Kidney (tissue), 13 donors: ENCODE measurements at regions not wholly inside any gene's neighbourhood (a gene's known extent, or its start where the extent isn't known, plus 50 kb on each side); places are given as distances from the start of the nearest gene placed in this dataset.

Experiments used
- DNase-seq, 5 donors: peaks; one replicate each; pipeline ENCODE4 v3.0.0-alpha.2; 2013 to 2020
- FAIRE-seq: peaks from 2 replicates; lab custom pipeline; 2012; peaks lifted over from hg19 to GRCh38; lab: Jason Lieb, UNC
- H3K27ac ChIP-seq, 2 donors: one replicate each; pipeline ENCODE4 v1.7.0; 2013; ENCODE audit warnings: low read depth in 2 of 2, low read length in 2 of 2, inconsistent platforms in 1 of 2
- H3K27me3 ChIP-seq: one replicate; pipeline ENCODE4 v1.7.1; 2013; ENCODE audit warnings: low read length, inconsistent platforms; ENCODE audit not compliant: control insufficient read depth, insufficient read depth
- H3K36me3 ChIP-seq, 3 donors: one replicate each; pipeline versions ENCODE4 v1.7.0 to v1.7.1; 2013; ENCODE audit warnings: low read length in 3 of 3, control low read depth in 1 of 3, inconsistent platforms in 1 of 3; ENCODE audit not compliant: insufficient read depth in 3 of 3, control insufficient read depth in 2 of 3
- H3K4me1 ChIP-seq, 3 donors: one replicate each; pipeline versions ENCODE4 v1.7.0 to v1.7.1; 2013; ENCODE audit warnings: low read length in 3 of 3, inconsistent platforms in 1 of 3, low read depth in 1 of 3; ENCODE audit not compliant: control insufficient read depth in 2 of 3, insufficient read depth in 2 of 3
- H3K4me3 ChIP-seq, 3 donors: one replicate each; pipeline versions ENCODE4 v1.7.0 to v1.8.1; 2013; ENCODE audit warnings: low read length in 3 of 3, control low read depth in 1 of 3, inconsistent platforms in 1 of 3
- H3K9ac ChIP-seq, 3 donors: one replicate each; pipeline versions ENCODE4 v1.7.0 to v1.7.1; 2013; ENCODE audit warnings: low read length in 3 of 3, control low read depth in 1 of 3, inconsistent platforms in 1 of 3
- H3K9me3 ChIP-seq, 3 donors: one replicate each; pipeline versions ENCODE4 v1.7.0 to v1.7.1; 2013; ENCODE audit warnings: low read length in 3 of 3, control low read depth in 1 of 3, inconsistent platforms in 1 of 3; ENCODE audit not compliant: control insufficient read depth in 2 of 3, insufficient read depth in 1 of 3
- CTCF ChIP-seq: IDR thresholded peaks from 3 replicates; pipeline ENCODE4 v1.5.1; 2012; ENCODE audit warnings: mild to moderate bottlenecking, moderate library complexity, borderline replicate concordance; ENCODE audit not compliant: insufficient read depth; ENCODE audit errors: extremely low read depth
- intact Hi-C: fragments of 100-400 bp; cut with DNase I; formaldehyde crosslinking; loops from one replicate; pipeline ENCODE4 v1.11.1; 2022
- donor health status: control.
- donor health status: control.
- donor health status: control.
- donor health status: control.
- donor health status: control.
- donor health status: DM: yes; HTN: yes; CAD: no.
- donor health status: Normal renal cell carcinoma (clear cell type).

- H3K4me1 ChIP-seq, result no peaks in the 10 kb centered on the region
- TF ChIP-seq CTCF, result no peak
- H3K27ac ChIP-seq, result no peak overlapping the region
- no peak overlapping the region for H3K9ac ChIP-seq
- no peaks in the 10 kb centered on the region for H3K9me3 ChIP-seq
- H3K36me3 ChIP-seq, result no peaks in the 10 kb centered on the region
- no peak for DNase-seq
- intact Hi-C loops, result no loop called here
- FAIRE-seq, result no peak
- H3K4me3 ChIP-seq, result no peak overlapping the region
- H3K27me3 ChIP-seq, result no peaks in the 10 kb centered on the region
Measured at GRCh38 chr1:71193153-71193552, 112.3 kb upstream of the ZRANB2 start.

GRCh38 chr1:71191520-71191919, 110.7 kb upstream of the ZRANB2 start:
- DNase-seq, result no peak
- TF ChIP-seq CTCF, result no peak
- H3K9me3 ChIP-seq, result no peaks in the 10 kb centered on the region
- H3K4me1 ChIP-seq, result no peaks in the 10 kb centered on the region
- intact Hi-C loops, result no loop called here
- FAIRE-seq, result no peak
- H3K27ac ChIP-seq, result no peak overlapping the region
- no peaks in the 10 kb centered on the region for H3K27me3 ChIP-seq
- no peak overlapping the region for H3K9ac ChIP-seq
- H3K36me3 ChIP-seq, result no peaks in the 10 kb centered on the region
- no peak overlapping the region for H3K4me3 ChIP-seq

GRCh38 chr1:71190843-71191242, 110.0 kb upstream of the ZRANB2 start:
- no peak overlapping the region for H3K27ac ChIP-seq
- H3K36me3 ChIP-seq, result no peaks in the 10 kb centered on the region
- no peak overlapping the region for H3K4me3 ChIP-seq
- H3K9ac ChIP-seq, result no peak overlapping the region
- H3K27me3 ChIP-seq, result no peaks in the 10 kb centered on the region
- TF ChIP-seq CTCF, result no peak
- H3K4me1 ChIP-seq, result no peaks in the 10 kb centered on the region
- FAIRE-seq (no peak), DNase-seq (no peak)
- H3K9me3 ChIP-seq, result no peaks in the 10 kb centered on the region
- intact Hi-C loops, result no loop called here

GRCh38 chr1:71184410-71184809, 103.6 kb upstream of the ZRANB2 start:
- Histone ChIP-seq H3K4me3 (no peak overlapping the region), H3K27ac (no peak overlapping the region), H3K9ac (no peak overlapping the region), H3K9me3 (peaks cover 0 to 3% (median 0%) of the 10 kb centered on the region in 3 donors), H3K4me1 (no peaks in the 10 kb centered on the region), H3K36me3 (no peaks in the 10 kb centered on the region), H3K27me3 (no peaks in the 10 kb centered on the region)
- FAIRE-seq (no peak), DNase-seq (no peak)
- TF ChIP-seq CTCF, result no peak
- intact Hi-C loops, result no loop called here
